Endothelial cell (in vitro differentiated cells): ENCODE measurements at regions not wholly inside any gene's neighbourhood (a gene's known extent, or its start where the extent isn't known, plus 50 kb on each side); places are given as distances from the start of the nearest gene placed in this dataset.
"Not testable (repeated sequence)": the region's sequence is repeated elsewhere in the genome, so short reads cannot be mapped to it uniquely, and the experiment has no call there.

Experiments used
- DNase-seq: peaks from one replicate; pipeline ENCODE4 v3.0.0; 2021; ENCODE audit warnings: low spot score
- H3K27ac Mint-ChIP-seq: one replicate; pipeline ENCODE4 v1.8.0; 2021; ENCODE audit warnings: mixed read lengths, inconsistent platforms; ENCODE audit not compliant: unreplicated experiment
- H3K27me3 Mint-ChIP-seq: one replicate; pipeline ENCODE4 v1.8.0; 2021; ENCODE audit warnings: mild to moderate bottlenecking, moderate library complexity, mixed read lengths, inconsistent platforms; ENCODE audit not compliant: unreplicated experiment
- H3K36me3 Mint-ChIP-seq: one replicate; pipeline ENCODE4 v1.8.0; 2021; ENCODE audit warnings: mild to moderate bottlenecking, low read depth, mixed read lengths, inconsistent platforms; ENCODE audit not compliant: unreplicated experiment
- H3K4me1 Mint-ChIP-seq: one replicate; pipeline ENCODE4 v1.8.0; 2021; ENCODE audit warnings: mild to moderate bottlenecking, mixed read lengths, inconsistent platforms; ENCODE audit not compliant: unreplicated experiment
- H3K4me3 Mint-ChIP-seq: one replicate; pipeline ENCODE4 v1.8.0; 2021; ENCODE audit warnings: mild to moderate bottlenecking, mixed read lengths, inconsistent platforms; ENCODE audit not compliant: unreplicated experiment
- H3K9me3 Mint-ChIP-seq: one replicate; pipeline ENCODE4 v1.8.0; 2021; ENCODE audit warnings: mixed read lengths, inconsistent platforms; ENCODE audit not compliant: unreplicated experiment
- TF ChIP-seq, protein P1 (sequence below): fragments of 200-600 bp; sonication (generic); IDR thresholded peaks from one replicate; pipeline ENCODE4 v1.5.0; 2021; ENCODE audit warnings: antibody characterized with exemption; ENCODE audit not compliant: unreplicated experiment

DNA sequence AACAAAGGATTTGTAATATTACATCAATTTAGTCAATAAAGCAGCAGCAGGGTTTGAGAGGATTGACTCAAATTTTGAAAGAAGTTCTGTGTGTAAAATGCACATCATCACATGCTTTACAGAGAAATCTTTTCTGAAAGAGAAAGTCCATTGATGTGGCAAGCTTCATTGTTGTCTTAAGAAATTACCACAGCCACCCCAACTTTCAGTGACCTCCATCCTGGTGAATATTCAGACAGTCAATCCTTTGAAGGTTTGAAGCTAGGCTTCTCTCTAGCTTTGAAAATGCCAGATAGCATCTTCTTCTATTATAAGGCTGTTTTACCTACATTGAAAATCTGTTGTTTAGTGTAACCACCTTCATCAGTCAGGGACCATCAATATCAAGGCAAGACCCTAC is 51.8 kb upstream of the SETMAR start:
- Mint-ChIP-seq H3K4me3 (no peak overlapping the region), H3K9me3 (no peaks in the 10 kb centered on the region), H3K27me3 (no peaks in the 10 kb centered on the region), H3K4me1 (no peaks in the 10 kb centered on the region), H3K36me3 (no peaks in the 10 kb centered on the region), H3K27ac (no peak overlapping the region)
- DNase-seq: no peak
- TF ChIP-seq, protein P1, sequence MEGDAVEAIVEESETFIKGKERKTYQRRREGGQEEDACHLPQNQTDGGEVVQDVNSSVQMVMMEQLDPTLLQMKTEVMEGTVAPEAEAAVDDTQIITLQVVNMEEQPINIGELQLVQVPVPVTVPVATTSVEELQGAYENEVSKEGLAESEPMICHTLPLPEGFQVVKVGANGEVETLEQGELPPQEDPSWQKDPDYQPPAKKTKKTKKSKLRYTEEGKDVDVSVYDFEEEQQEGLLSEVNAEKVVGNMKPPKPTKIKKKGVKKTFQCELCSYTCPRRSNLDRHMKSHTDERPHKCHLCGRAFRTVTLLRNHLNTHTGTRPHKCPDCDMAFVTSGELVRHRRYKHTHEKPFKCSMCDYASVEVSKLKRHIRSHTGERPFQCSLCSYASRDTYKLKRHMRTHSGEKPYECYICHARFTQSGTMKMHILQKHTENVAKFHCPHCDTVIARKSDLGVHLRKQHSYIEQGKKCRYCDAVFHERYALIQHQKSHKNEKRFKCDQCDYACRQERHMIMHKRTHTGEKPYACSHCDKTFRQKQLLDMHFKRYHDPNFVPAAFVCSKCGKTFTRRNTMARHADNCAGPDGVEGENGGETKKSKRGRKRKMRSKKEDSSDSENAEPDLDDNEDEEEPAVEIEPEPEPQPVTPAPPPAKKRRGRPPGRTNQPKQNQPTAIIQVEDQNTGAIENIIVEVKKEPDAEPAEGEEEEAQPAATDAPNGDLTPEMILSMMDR: no peak

DNA sequence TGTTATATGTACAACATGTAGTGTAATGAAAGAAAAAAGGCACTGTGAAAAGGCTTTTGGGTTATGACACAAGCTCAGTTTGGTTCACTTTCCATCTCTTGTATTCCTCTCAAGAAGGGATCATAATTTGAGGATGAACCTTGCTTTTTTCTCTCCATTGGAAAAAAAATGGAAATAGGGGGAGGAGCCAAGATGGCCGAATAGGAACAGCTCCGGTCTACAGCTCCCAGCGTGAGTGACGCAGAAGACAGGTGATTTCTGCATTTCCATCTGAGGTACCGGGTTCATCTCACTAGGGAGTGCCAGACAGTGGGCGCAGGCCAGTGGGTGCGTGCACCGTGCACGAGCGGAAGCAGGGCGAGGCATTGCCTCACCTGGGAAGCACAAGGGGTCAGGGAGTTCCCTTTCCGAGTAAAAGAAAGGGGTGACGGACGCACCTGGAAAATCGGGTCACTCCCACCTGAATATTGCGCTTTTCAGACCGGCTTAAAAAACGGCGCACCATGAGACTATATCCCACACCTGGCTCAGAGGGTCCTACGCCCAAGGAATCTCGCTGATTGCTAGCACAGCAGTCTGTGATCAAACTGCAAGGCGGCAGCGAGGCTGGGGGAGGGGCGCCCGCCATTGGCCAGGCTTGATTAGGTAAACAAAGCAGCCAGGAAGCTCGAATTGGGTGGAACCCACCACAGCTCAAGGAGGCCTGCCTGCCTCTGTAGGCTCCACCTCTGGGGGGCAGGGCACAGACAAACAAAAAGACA is 49.9 kb upstream of the SETMAR start:
- H3K4me3 Mint-ChIP-seq, H3K27ac Mint-ChIP-seq, H3K27me3 Mint-ChIP-seq, H3K4me1 Mint-ChIP-seq, DNase-seq, H3K36me3 Mint-ChIP-seq, H3K9me3 Mint-ChIP-seq: not testable (repeated sequence)
